Choroid plexus epithelial cell (primary cell): ENCODE measurements at regions not wholly inside any gene's neighbourhood (a gene's known extent, or its start where the extent isn't known, plus 50 kb on each side); places are given as distances from the start of the nearest gene placed in this dataset.

Experiments used
- DNase-seq: peaks from one replicate; pipeline ENCODE4 v3.0.0-alpha.2; 2010; ENCODE audit warnings: low read depth
- H3K4me3 ChIP-seq: 2 replicates; pipeline ENCODE4 v1.5.1; 2011; ENCODE audit warnings: low read depth, mild to moderate bottlenecking, control low read depth, low read length, moderate library complexity
- TF ChIP-seq, protein P1 (sequence below): conservative IDR thresholded peaks from 2 replicates; pipeline ENCODE4 v1.5.1; 2011; ENCODE audit warnings: low read depth, mild to moderate bottlenecking, control low read depth, inconsistent platforms, low read length, moderate library complexity

DNA sequence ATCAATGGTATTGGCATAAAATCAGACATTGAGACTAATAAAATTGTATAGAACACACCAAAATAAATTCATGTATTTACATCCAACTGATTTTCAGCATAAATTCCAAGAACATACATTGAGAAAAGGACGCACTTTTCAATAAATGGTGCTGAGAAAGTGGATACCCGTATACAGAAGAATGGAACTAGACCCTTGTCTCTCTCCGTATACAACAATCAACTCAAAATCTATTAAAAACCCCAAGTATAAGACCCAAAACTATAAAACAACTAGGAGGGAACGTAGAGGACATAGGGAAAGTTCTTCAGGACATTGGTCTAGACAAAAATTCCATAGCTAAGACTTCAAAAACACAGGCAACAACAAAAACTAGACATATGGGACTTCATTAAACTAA is 97.4 kb downstream of the GGTLC2 start:
- H3K4me3 ChIP-seq: no peak overlapping the region
- TF ChIP-seq, protein P1, sequence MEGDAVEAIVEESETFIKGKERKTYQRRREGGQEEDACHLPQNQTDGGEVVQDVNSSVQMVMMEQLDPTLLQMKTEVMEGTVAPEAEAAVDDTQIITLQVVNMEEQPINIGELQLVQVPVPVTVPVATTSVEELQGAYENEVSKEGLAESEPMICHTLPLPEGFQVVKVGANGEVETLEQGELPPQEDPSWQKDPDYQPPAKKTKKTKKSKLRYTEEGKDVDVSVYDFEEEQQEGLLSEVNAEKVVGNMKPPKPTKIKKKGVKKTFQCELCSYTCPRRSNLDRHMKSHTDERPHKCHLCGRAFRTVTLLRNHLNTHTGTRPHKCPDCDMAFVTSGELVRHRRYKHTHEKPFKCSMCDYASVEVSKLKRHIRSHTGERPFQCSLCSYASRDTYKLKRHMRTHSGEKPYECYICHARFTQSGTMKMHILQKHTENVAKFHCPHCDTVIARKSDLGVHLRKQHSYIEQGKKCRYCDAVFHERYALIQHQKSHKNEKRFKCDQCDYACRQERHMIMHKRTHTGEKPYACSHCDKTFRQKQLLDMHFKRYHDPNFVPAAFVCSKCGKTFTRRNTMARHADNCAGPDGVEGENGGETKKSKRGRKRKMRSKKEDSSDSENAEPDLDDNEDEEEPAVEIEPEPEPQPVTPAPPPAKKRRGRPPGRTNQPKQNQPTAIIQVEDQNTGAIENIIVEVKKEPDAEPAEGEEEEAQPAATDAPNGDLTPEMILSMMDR: no peak
- DNase-seq: no peak

DNA sequence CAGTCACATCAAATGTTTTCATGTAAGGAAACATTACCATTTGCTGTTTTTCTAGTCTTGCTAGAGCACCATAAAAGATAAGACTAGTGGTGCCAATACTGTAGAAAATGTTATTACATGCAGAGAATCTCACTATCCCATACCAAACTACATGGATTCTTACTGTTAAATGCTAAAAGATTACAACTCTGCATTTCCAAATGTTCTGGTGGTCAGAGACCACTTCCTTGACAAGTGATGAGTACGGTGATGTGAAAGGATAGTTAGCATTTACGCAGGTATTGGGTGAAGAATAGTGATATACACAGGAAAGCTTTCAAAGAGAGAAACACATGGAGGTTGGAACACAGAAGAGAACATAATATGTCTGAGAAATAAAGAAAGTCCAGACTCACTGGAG is 98.2 kb downstream of the GGTLC2 start:
- TF ChIP-seq, protein P1: no peak
- H3K4me3 ChIP-seq: no peak overlapping the region
- no peak for DNase-seq

DNA sequence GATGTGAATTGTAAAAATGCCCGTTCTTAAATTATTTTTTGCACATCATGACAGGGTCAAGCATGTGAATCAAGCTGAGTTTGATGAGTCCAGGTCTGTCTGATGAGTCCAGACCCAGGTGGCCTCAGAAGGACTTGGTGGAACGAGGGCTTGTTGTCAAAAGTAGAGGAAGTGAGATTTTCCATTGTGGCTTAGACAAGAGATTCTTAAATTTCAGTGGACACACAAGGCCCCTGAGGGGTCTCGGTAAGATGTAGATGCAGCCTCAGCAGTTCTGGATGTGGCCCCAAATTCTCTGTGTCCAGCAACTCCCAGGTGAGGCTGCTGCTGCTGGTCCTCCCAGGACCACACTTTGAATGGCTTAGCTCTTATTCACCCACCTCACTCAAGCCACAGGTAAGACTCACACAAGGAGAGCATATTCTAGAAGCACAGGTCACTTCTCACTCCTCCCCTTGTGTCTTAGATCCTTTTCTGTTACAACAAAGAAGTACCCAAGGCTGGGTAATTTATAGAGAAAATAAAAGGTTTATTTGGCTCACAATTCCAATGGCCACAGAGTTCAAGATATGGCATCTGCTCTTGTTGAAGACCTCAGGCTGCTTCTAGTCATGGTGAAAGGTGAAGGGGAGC is 98.8 kb downstream of the GGTLC2 start:
- TF ChIP-seq, protein P1: no peak
- no peak for DNase-seq

DNA sequence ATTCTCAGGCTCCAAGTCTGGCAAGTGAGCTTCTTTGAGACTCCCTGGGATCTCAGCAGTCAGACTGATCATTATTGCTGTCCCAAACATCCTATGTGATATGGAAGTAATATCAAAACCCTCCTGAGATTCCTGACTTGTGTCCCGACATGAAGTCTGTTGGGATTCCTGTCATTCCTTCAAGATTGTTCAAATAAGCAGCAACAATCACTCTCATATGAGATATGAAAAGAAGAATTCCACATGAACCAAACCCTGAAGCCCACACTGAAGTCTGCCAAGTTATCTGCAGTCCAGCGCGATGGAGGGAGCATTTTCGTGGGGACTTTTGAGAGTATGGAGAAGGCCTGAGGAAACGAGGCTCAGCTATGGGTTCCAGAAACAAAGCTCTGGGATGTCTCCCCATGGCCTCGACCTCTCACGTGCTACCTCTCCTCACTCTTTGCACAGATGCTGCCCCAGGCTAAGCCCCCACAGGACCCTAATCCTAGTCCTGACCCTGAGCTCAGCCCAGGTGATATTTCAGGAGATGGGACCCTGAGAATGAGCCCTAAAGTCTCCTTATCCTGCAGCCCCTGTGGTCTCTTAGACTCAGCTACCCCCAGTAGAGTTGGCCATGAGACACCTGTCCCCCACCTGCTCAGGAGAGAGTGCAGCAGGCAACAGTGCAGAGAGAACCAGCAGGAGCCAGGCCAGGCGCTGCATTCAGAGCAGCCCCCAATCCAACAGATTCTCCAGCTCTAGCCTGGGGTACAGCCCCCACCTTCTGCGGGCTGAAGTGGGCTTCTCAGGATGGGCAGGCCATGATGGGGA is 100.2 kb downstream of the GGTLC2 start:
- H3K4me3 ChIP-seq: no peak overlapping the region
- TF ChIP-seq, protein P1: no peak
- DNase-seq: no peak

More for the DNA sequence above, 98.8 kb downstream of the GGTLC2 start:
- H3K4me3 ChIP-seq: no peak overlapping the region

DNA sequence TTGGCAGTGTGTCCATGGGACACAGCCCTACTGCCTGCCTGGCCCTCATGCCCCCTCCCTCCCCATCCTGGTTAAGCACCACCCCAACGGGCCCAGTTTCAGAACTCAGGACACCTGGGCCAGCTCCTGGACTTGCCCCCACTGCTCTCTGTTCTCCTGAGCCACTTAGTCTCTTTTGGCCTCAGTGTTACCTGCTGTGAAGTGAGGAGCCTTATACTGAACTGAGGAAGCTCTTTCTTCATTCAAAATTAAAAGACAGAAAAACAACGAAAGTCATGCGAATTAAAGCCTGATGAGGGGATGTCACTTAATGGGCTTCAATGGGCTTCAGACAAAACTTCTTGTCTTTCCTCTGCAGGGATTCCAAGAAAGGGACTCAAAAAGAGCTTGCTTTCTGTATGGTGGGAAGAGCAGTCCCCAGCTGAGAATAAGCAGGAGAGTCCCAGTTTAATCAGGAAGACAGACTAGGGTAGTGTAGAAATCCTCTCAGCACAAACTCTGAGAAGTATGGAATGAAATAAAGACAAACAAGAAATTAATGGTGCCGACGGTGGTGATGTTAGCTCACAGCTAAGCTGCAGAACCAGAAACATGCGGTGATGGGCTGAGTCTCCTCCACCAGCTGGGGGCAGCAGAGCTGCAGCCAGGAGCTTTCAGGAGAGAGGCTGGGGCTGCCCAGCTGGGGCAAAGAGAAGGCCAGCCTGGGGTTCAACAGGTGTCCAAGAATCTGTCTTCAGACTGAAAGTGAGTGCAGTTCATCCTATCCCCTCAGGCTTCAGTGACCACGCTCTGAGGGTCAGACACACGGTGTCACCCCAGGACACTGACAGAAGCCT is 101.0 kb downstream of the GGTLC2 start:
- no peak overlapping the region for H3K4me3 ChIP-seq
- TF ChIP-seq, protein P1: peak; percentile 88
- DNase-seq: peak; percentile 62

DNA sequence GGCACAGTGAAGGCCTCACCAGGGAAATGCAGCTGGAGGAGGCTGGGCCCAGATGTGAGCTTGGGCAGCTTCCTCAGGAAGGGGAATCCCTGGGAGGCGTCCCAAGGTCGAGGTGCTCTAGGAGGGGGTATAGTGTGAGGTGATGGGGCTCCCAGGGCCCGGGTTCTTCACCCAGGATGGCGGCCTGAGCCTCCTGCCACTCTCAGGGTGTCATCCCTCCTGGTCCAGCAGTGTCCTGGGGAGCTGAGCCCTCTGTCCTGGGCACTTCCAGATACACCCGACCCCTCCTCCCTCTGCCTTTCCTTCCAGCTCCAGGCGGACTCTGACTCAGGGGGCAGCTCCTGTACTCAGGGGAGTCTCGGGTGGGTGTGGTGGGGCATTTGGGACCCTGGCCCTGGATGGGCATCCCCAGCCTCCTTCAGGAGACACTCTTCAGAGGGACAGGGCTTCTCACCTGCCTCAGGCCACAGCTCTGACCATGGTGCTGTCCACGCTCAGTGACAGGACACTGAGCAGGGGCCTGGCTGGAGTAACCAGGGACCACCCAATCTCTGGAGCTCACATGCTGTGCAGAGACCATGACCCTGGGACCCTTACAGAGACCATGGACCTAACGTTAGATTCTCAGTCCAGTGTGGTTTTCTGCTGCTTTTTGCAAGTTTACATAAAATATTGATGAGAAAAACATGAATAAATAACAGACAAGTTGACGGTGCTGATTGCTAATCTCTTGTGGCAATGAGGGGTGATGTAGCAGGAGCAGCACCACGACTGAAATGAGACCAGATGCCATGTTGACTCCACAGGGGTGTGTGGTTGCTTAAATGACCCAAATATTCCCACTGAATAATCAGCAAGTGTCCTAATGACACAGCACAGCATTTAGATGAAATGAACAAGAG is 101.9 kb downstream of the GGTLC2 start:
- no peak for DNase-seq

More for the DNA sequence above, 101.9 kb downstream of the GGTLC2 start:
- TF ChIP-seq, protein P1: no peak
- no peak overlapping the region for H3K4me3 ChIP-seq
